H1 (cell line): ENCODE measurements at regions not wholly inside any gene's neighbourhood (a gene's known extent, or its start where the extent isn't known, plus 50 kb on each side); places are given as distances from the start of the nearest gene placed in this dataset.
A peak's percentile ranks its signal among the peaks of the same experiment; 100 is the strongest.

ENCODE experiments used
- CTCF ChIA-PET: fragments of 300-600 bp; sonication (Branson Sonifier 250); formaldehyde crosslinking; loops from one replicate; lab custom pipeline; 2021; ENCODE audit not compliant: partially characterized antibody; lab: Charles Lee
- POLR2A ChIA-PET: fragments of 300-600 bp; sonication (Branson Sonifier 250); formaldehyde crosslinking; loops from one replicate; lab custom pipeline; 2021; ENCODE audit warnings: inconsistent platforms; ENCODE audit not compliant: partially characterized antibody; lab: Charles Lee
- DNase-seq, 2 experiments: peaks; one replicate each; pipeline versions ENCODE4 v3.0.0 to v3.0.0-alpha.2; 2010 to 2022; ENCODE audit warnings: low spot score in 2 of 2, low read depth in 1 of 2, mixed read lengths in 1 of 2
- FAIRE-seq: peaks from 2 replicates; lab custom pipeline; 2011; peaks lifted over from hg19 to GRCh38; lab: Jason Lieb, UNC
- H2AFZ ChIP-seq: 2 replicates; pipeline ENCODE4 v1.8.1; 2012; ENCODE audit warnings: low read length, inconsistent platforms
- H2AK5ac ChIP-seq: 2 replicates; pipeline ENCODE4 v1.6.1; 2013; ENCODE audit warnings: low read depth, low read length
- H2BK120ac ChIP-seq: replicated peaks from 2 replicates; pipeline ENCODE3; 2013; ENCODE audit warnings: low read depth, low read length, inconsistent platforms
- H2BK12ac ChIP-seq: 2 replicates; pipeline ENCODE4 v1.6.1; 2013; ENCODE audit warnings: low read depth, low read length
- H2BK15ac ChIP-seq: 2 replicates; pipeline ENCODE4 v1.6.1; 2013; ENCODE audit warnings: low read length
- H2BK20ac ChIP-seq: 2 replicates; pipeline ENCODE4 v1.6.1; 2013; ENCODE audit warnings: low read length
- H2BK5ac ChIP-seq: 2 replicates; pipeline ENCODE4 v1.6.1; 2013; ENCODE audit warnings: low read depth, low read length
- H3K14ac ChIP-seq: 2 replicates; pipeline ENCODE4 v1.6.1; 2013; ENCODE audit warnings: inconsistent platforms; ENCODE audit not compliant: insufficient read length
- H3K18ac ChIP-seq: 2 replicates; pipeline ENCODE4 v1.6.1; 2013; ENCODE audit warnings: low read length; ENCODE audit errors: extremely low read depth
- H3K23ac ChIP-seq: 2 replicates; pipeline ENCODE4 v1.6.1; 2013; ENCODE audit warnings: inconsistent platforms; ENCODE audit not compliant: insufficient read length
- H3K23me2 ChIP-seq: 2 replicates; pipeline ENCODE4 v1.6.1; 2013; ENCODE audit warnings: low read depth, low read length
- H3K27ac ChIP-seq: 2 replicates; pipeline ENCODE4 v1.6.1; 2011; ENCODE audit warnings: low read depth, low read length, inconsistent platforms
- H3K27me3 ChIP-seq, 4 experiments: replicated peaks in 1 of 4; 1 replicate in 1 of 4; 2 replicates in 3 of 4; pipeline versions ENCODE4 v1.6.1 to v1.8.1; 2011 to 2013; ENCODE audit warnings: low read length in 3 of 4, mild to moderate bottlenecking in 3 of 4, inconsistent platforms in 2 of 4, mixed read lengths in 2 of 4, moderate library complexity in 1 of 4; ENCODE audit not compliant: control insufficient read depth in 3 of 4, insufficient read depth in 3 of 4; ENCODE audit errors: extremely low read depth in 1 of 4
- H3K36me3 ChIP-seq, 4 experiments: 2 replicates each; pipeline versions ENCODE4 v1.6.1 to v1.8.1; 2011 to 2013; ENCODE audit warnings: mild to moderate bottlenecking in 4 of 4, low read length in 3 of 4, moderate library complexity in 2 of 4, control low read depth in 1 of 4, inconsistent platforms in 1 of 4; ENCODE audit not compliant: insufficient read depth in 4 of 4, control insufficient read depth in 2 of 4
- H3K4ac ChIP-seq: replicated peaks from 2 replicates; pipeline ENCODE3; 2013; ENCODE audit warnings: low read length, low read depth, mixed read lengths, inconsistent platforms; ENCODE audit not compliant: insufficient read length
- H3K4me1 ChIP-seq, 4 experiments: replicated peaks in 1 of 4; 1 replicate in 1 of 4; 2 replicates in 3 of 4; pipeline versions ENCODE4 v1.6.1 to v1.8.1; 2011 to 2013; ENCODE audit warnings: low read length in 3 of 4, inconsistent platforms in 2 of 4, mixed read lengths in 1 of 4; ENCODE audit not compliant: insufficient read depth in 4 of 4, control insufficient read depth in 3 of 4
- H3K4me2 ChIP-seq, 2 experiments: 2 replicates each; pipeline versions ENCODE4 v1.6.1 to v1.8.1; 2011 to 2013; ENCODE audit warnings: low read depth in 2 of 2, low read length in 2 of 2, control low read depth in 1 of 2, inconsistent platforms in 1 of 2, mild to moderate bottlenecking in 1 of 2; ENCODE audit not compliant: insufficient read depth in 1 of 2
- H3K4me3 ChIP-seq, 4 experiments: fragments of 200-600, 300-600 bp in 1 of 4; sonication (generic), shearing (Covaris generic), sonication (Bioruptor Twin) in 1 of 4; 2 replicates each; pipeline versions ENCODE4 v1.5.1 to v1.8.1; 2011 to 2016; ENCODE audit warnings: low read length in 4 of 4, low read depth in 3 of 4, control low read depth in 2 of 4, inconsistent platforms in 2 of 4, mild to moderate bottlenecking in 2 of 4, mixed read lengths in 1 of 4, moderate library complexity in 1 of 4; ENCODE audit not compliant: insufficient read depth in 2 of 4; ENCODE audit errors: extremely low read depth in 1 of 4
- H3K56ac ChIP-seq: replicated peaks from 2 replicates; pipeline ENCODE3; 2013; ENCODE audit warnings: low read depth, mild to moderate bottlenecking, mixed read lengths, low read length, inconsistent platforms; ENCODE audit not compliant: insufficient read length
- H3K79me1 ChIP-seq: 2 replicates; pipeline ENCODE4 v1.6.1; 2013; ENCODE audit warnings: low read depth, low read length, control low read depth
- H3K79me2 ChIP-seq, 2 experiments: 2 replicates each; pipeline versions ENCODE4 v1.6.1 to v1.8.1; 2012 to 2013; ENCODE audit warnings: low read length in 2 of 2, mild to moderate bottlenecking in 2 of 2, inconsistent platforms in 1 of 2; ENCODE audit not compliant: insufficient read depth in 2 of 2, control insufficient read depth in 1 of 2
- H3K9ac ChIP-seq, 4 experiments: replicated peaks in 1 of 4; 1 replicate in 1 of 4; 2 replicates in 3 of 4; pipeline versions ENCODE4 v1.6.1 to v1.8.1; 2011 to 2013; ENCODE audit warnings: low read depth in 3 of 4, low read length in 3 of 4, control low read depth in 2 of 4, mild to moderate bottlenecking in 2 of 4, moderate library complexity in 2 of 4, inconsistent platforms in 1 of 4; ENCODE audit errors: extremely low read depth in 1 of 4
- H3K9me3 ChIP-seq, 2 experiments: 2 replicates each; pipeline versions ENCODE4 v1.6.1 to v1.8.1; 2012 to 2013; ENCODE audit warnings: mild to moderate bottlenecking in 2 of 2, moderate library complexity in 2 of 2, control low read depth in 1 of 2, inconsistent platforms in 1 of 2, low read depth in 1 of 2, low read length in 1 of 2, mixed read lengths in 1 of 2; ENCODE audit not compliant: insufficient read depth in 2 of 2
- H4K20me1 ChIP-seq, 2 experiments: replicated peaks in 1 of 2; 2 replicates each; pipeline versions ENCODE3 to v1.8.1; 2011 to 2013; ENCODE audit warnings: inconsistent platforms in 2 of 2, low read length in 2 of 2, mild to moderate bottlenecking in 1 of 2; ENCODE audit not compliant: insufficient read depth in 2 of 2, control insufficient read depth in 1 of 2
- H4K5ac ChIP-seq: 2 replicates; pipeline ENCODE4 v1.6.1; 2013; ENCODE audit warnings: low read length, low read depth, mixed read lengths, inconsistent platforms; ENCODE audit not compliant: insufficient read length
- H4K8ac ChIP-seq: 2 replicates; pipeline ENCODE4 v1.8.0; 2013; ENCODE audit warnings: mild to moderate bottlenecking, moderate library complexity, low read length, inconsistent platforms; ENCODE audit not compliant: insufficient read depth; ENCODE audit errors: extremely low read depth
- H4K91ac ChIP-seq: replicated peaks from 2 replicates; pipeline ENCODE3; 2013; ENCODE audit warnings: low read length, mixed read lengths, inconsistent platforms; ENCODE audit not compliant: insufficient read length
- ASH2L ChIP-seq: fragments of 200-600, 300-600 bp; sonication (generic); IDR thresholded peaks from one replicate; pipeline ENCODE4 v1.7.1; 2017; ENCODE audit warnings: low read length
- BRCA1 ChIP-seq: IDR thresholded peaks from 2 replicates; pipeline ENCODE4 v1.6.1; 2012; ENCODE audit warnings: low read depth, low read length, improper control_type of control experiment
- CTCF ChIP-seq, 3 experiments: IDR thresholded peaks; 1 replicate in 2 of 3; 2 replicates in 1 of 3; pipeline versions ENCODE4 v1.5.1 to v1.6.1; 2011; ENCODE audit warnings: low read length in 3 of 3, mild to moderate bottlenecking in 3 of 3, inconsistent platforms in 2 of 3, low read depth in 1 of 3, moderate library complexity in 1 of 3; ENCODE audit not compliant: insufficient read depth in 1 of 3; ENCODE audit errors: control extremely low read depth in 1 of 3
- JUN ChIP-seq: IDR thresholded peaks from 2 replicates; pipeline ENCODE4 v1.6.1; 2011; ENCODE audit warnings: low read depth, mild to moderate bottlenecking, improper control_type of control experiment, low read length
- POLR2A ChIP-seq, 2 experiments: IDR thresholded peaks; 1 replicate in 1 of 2; 2 replicates in 1 of 2; pipeline ENCODE4 v1.6.1; 2011; ENCODE audit warnings: low read depth in 2 of 2, low read length in 2 of 2, mild to moderate bottlenecking in 2 of 2; ENCODE audit errors: control extremely low read depth in 1 of 2
- RFX5 ChIP-seq: IDR thresholded peaks from 2 replicates; pipeline ENCODE4 v1.6.1; 2011; ENCODE audit warnings: low read depth, low read length, improper control_type of control experiment, borderline replicate concordance
- SP1 ChIP-seq: IDR thresholded peaks from 2 replicates; pipeline ENCODE4 v1.6.1; 2011; ENCODE audit warnings: low read depth, low read length
- SP2 ChIP-seq: IDR thresholded peaks from 2 replicates; pipeline ENCODE4 v1.6.1; 2012; ENCODE audit warnings: mild to moderate bottlenecking, low read length, inconsistent platforms
- TCF12 ChIP-seq: IDR thresholded peaks from 2 replicates; pipeline ENCODE4 v1.6.1; 2011; ENCODE audit warnings: low read depth, mild to moderate bottlenecking, low read length
- WGBS, 2 experiments: shearing (Covaris generic) in 1 of 2; methylation state at CpG; one replicate each; pipeline versions ENCODE4 v1.1.6 to v1.1.7; 2013 to 2015; ENCODE audit warnings: low lambda C conversion rate in 2 of 2, mixed read lengths in 2 of 2, inconsistent platforms in 1 of 2, low coverage in 1 of 2, missing lambda C conversion rate in 1 of 2; ENCODE audit not compliant: insufficient replicate concordance in 2 of 2, insufficient coverage in 1 of 2, insufficient read length in 1 of 2; ENCODE audit errors: extremely low coverage in 1 of 2, missing lambda C conversion rate in 1 of 2; 5-methylcytosine and 5-hydroxymethylcytosine counted together

- no peak for FAIRE-seq
- no peak for TF ChIP-seq ASH2L
- no peak for TF ChIP-seq RFX5
- no peak for TF ChIP-seq BRCA1
- no peak for TF ChIP-seq JUN
- no peak for TF ChIP-seq POLR2A (IDR thresholded peaks at IDR 0.05; ENCODE audit: control extremely low read depth in 1 of 2, low read depth in 2 of 2, low read length in 2 of 2)
- TF ChIP-seq CTCF (IDR thresholded peaks at IDR 0.05; ENCODE audit: control extremely low read depth in 1 of 3, insufficient read depth in 1 of 3, low read depth in 1 of 3, low read length in 3 of 3), result no peak
- TF ChIP-seq SP2, result no peak
- TF ChIP-seq TCF12, result no peak
- TF ChIP-seq SP1, result no peak
- 92% methylated on average over 4 of the region's 4 CpGs; no CpG with 5 or more reads in 1 of the 2 experiments for WGBS, 2 experiments
Observed at GRCh38 chr18:44586782-44587524, 93.7 kb upstream of the SETBP1 start.

More at GRCh38 chr18:44586782-44587524, 93.7 kb upstream of the SETBP1 start:
- peak overlapping the region; percentile 2; the same call in 1 of the 2 replicates for H2AFZ ChIP-seq
- H3K27me3 ChIP-seq, result no peaks in the 10 kb centered on the region
- no peak overlapping the region for H2BK120ac ChIP-seq
- no peak overlapping the region for H2BK5ac ChIP-seq
- no peak overlapping the region for H2BK20ac ChIP-seq
- no peak overlapping the region for H2BK15ac ChIP-seq
- no peak overlapping the region for H4K91ac ChIP-seq
- no peak overlapping the region for H3K14ac ChIP-seq
- H3K79me2 ChIP-seq, result no peaks in the 10 kb centered on the region
- no peak overlapping the region for H3K9ac ChIP-seq
- H2AK5ac ChIP-seq, result no peak overlapping the region
- H3K4ac ChIP-seq, result no peak overlapping the region
- ChIA-PET POLR2A (no interaction called here), CTCF (interaction anchor here (0.6 to 4.3 kb wide), 5 partner anchors 8 to 191 kb away, joined by 3 to 21 read pairs (median 4); no protein-coding TSS in a partner anchor)
- H3K18ac ChIP-seq, result no peak overlapping the region
- H2BK12ac ChIP-seq, result no peak overlapping the region
- no peaks in the 10 kb centered on the region for H3K36me3 ChIP-seq
- no peak overlapping the region for H4K5ac ChIP-seq
- no peaks in the 10 kb centered on the region; the same call in 1 of the 2 replicates for H3K23me2 ChIP-seq
- peak overlapping the region; percentile 14; the same call in 1 of the 2 replicates for H4K8ac ChIP-seq
- H3K79me1 ChIP-seq, result no peaks in the 10 kb centered on the region
- no peak overlapping the region for H3K4me3 ChIP-seq
- no peaks in the 10 kb centered on the region for H3K4me1 ChIP-seq
- no peaks in the 10 kb centered on the region for H3K9me3 ChIP-seq
- H3K23ac ChIP-seq, result no peak overlapping the region
- H3K27ac ChIP-seq, result no peak overlapping the region
- no peak overlapping the region for H3K56ac ChIP-seq
- no peak overlapping the region for H3K4me2 ChIP-seq
- H4K20me1 ChIP-seq, result no peaks in the 10 kb centered on the region
- DNase-seq, result no peak
